H9 (cell line): ENCODE measurements at regions not wholly inside any gene's neighbourhood (a gene's known extent, or its start where the extent isn't known, plus 50 kb on each side); places are given as distances from the start of the nearest gene placed in this dataset.

ENCODE experiments used
- DNase-seq: peaks from one replicate; pipeline ENCODE4 v3.0.0-alpha.2; 2017
- H2AFZ ChIP-seq: one replicate; pipeline ENCODE4 v1.6.1; 2013; ENCODE audit warnings: mild to moderate bottlenecking, low read length, control low read depth, moderate library complexity
- H2AK5ac ChIP-seq: 2 replicates; pipeline ENCODE4 v1.6.1; 2013; ENCODE audit warnings: low read length, control low read depth, mixed read lengths; ENCODE audit not compliant: insufficient read length
- H2BK120ac ChIP-seq: one replicate; pipeline ENCODE4 v1.6.1; 2013; ENCODE audit warnings: low read depth, mild to moderate bottlenecking, low read length, control low read depth, inconsistent platforms; ENCODE audit not compliant: poor library complexity, severe bottlenecking
- H2BK12ac ChIP-seq: 2 replicates; pipeline ENCODE4 v1.6.1; 2013; ENCODE audit warnings: low read length, control low read depth, mixed read lengths, low read depth; ENCODE audit not compliant: insufficient read length
- H2BK15ac ChIP-seq: 2 replicates; pipeline ENCODE4 v1.6.1; 2013; ENCODE audit warnings: low read depth, low read length, control low read depth
- H2BK20ac ChIP-seq: one replicate; pipeline ENCODE4 v1.6.1; 2013; ENCODE audit warnings: low read depth, mild to moderate bottlenecking, low read length, control low read depth, inconsistent platforms; ENCODE audit not compliant: poor library complexity, severe bottlenecking
- H2BK5ac ChIP-seq: 2 replicates; pipeline ENCODE4 v1.6.1; 2013; ENCODE audit warnings: low read length, control low read depth, mixed read lengths; ENCODE audit not compliant: insufficient read length
- H3K14ac ChIP-seq: 2 replicates; pipeline ENCODE4 v1.6.1; 2013; ENCODE audit warnings: low read length, control low read depth; ENCODE audit not compliant: insufficient read depth
- H3K18ac ChIP-seq: 2 replicates; pipeline ENCODE4 v1.6.1; 2013; ENCODE audit warnings: low read depth, mild to moderate bottlenecking, mixed read lengths, low read length, control low read depth; ENCODE audit not compliant: insufficient read length
- H3K23ac ChIP-seq: 2 replicates; pipeline ENCODE4 v1.6.1; 2013; ENCODE audit warnings: low read length, control low read depth, mixed read lengths, low read depth; ENCODE audit not compliant: insufficient read length
- H3K23me2 ChIP-seq: 2 replicates; pipeline ENCODE4 v1.6.1; 2013; ENCODE audit warnings: low read depth, mild to moderate bottlenecking, mixed read lengths, low read length, control low read depth; ENCODE audit not compliant: insufficient read length, poor library complexity, severe bottlenecking
- H3K27ac ChIP-seq: 2 replicates; pipeline ENCODE4 v1.5.1; 2013; ENCODE audit warnings: low read length, control low read depth, mixed read lengths, low read depth; ENCODE audit not compliant: insufficient read length
- H3K27me3 ChIP-seq: 2 replicates; pipeline ENCODE4 v1.6.1; 2013; ENCODE audit warnings: low read length, control low read depth, inconsistent platforms; ENCODE audit not compliant: insufficient read depth
- H3K4ac ChIP-seq: 2 replicates; pipeline ENCODE4 v1.6.1; 2013; ENCODE audit warnings: low read depth, mild to moderate bottlenecking, control low read depth, inconsistent platforms, low read length, moderate library complexity
- H3K4me1 ChIP-seq: 2 replicates; pipeline ENCODE4 v1.6.1; 2013; ENCODE audit warnings: low read length, control low read depth, inconsistent platforms; ENCODE audit not compliant: insufficient read depth
- H3K4me2 ChIP-seq: 2 replicates; pipeline ENCODE4 v1.6.1; 2013; ENCODE audit warnings: low read length, control low read depth, mixed read lengths; ENCODE audit not compliant: insufficient read length, insufficient read depth
- H3K56ac ChIP-seq: 2 replicates; pipeline ENCODE4 v1.6.1; 2013; ENCODE audit warnings: low read depth, mild to moderate bottlenecking, mixed read lengths, low read length, control low read depth; ENCODE audit not compliant: insufficient read length
- H3K79me1 ChIP-seq: 2 replicates; pipeline ENCODE4 v1.6.1; 2013; ENCODE audit warnings: low read depth, mild to moderate bottlenecking, moderate library complexity, low read length, control low read depth, inconsistent platforms; ENCODE audit not compliant: insufficient read depth, poor library complexity, severe bottlenecking
- H3K79me2 ChIP-seq: 2 replicates; pipeline ENCODE4 v1.6.1; 2013; ENCODE audit warnings: low read length, control low read depth, inconsistent platforms; ENCODE audit not compliant: insufficient read depth
- H3K9ac ChIP-seq: 2 replicates; pipeline ENCODE4 v1.6.1; 2013; ENCODE audit warnings: low read length, control low read depth, mixed read lengths; ENCODE audit not compliant: insufficient read length; ENCODE audit errors: extremely low read depth
- H3K9me3 ChIP-seq: one replicate; pipeline ENCODE4 v1.6.1; 2013; ENCODE audit warnings: low read depth, low read length, inconsistent platforms; ENCODE audit not compliant: control insufficient read depth
- H3T11ph ChIP-seq: one replicate; pipeline ENCODE4 v1.6.1; 2013; ENCODE audit warnings: mild to moderate bottlenecking, low read length, control low read depth, inconsistent platforms
- H4K20me1 ChIP-seq: one replicate; pipeline ENCODE4 v1.6.1; 2013; ENCODE audit not compliant: control insufficient read depth, insufficient read length, insufficient read depth
- H4K5ac ChIP-seq: 2 replicates; pipeline ENCODE4 v1.6.1; 2013; ENCODE audit warnings: low read depth, mild to moderate bottlenecking, mixed read lengths, low read length, control low read depth; ENCODE audit not compliant: insufficient read length
- H4K8ac ChIP-seq: replicated peaks from 2 replicates; pipeline ENCODE4 v1.6.1; 2013; ENCODE audit warnings: low read length, control low read depth, mixed read lengths, low read depth; ENCODE audit not compliant: insufficient read length
- H4K91ac ChIP-seq: 2 replicates; pipeline ENCODE4 v1.6.1; 2013; ENCODE audit warnings: low read depth, mild to moderate bottlenecking, moderate library complexity, mixed read lengths, low read length, control low read depth; ENCODE audit not compliant: insufficient read length
- H3K27ac Mint-ChIP-seq, 3 experiments: 2 replicates in 2 of 3; 3 replicates in 1 of 3; pipeline ENCODE4 v1.8.0; 2020 to 2021; ENCODE audit warnings: mixed read lengths in 3 of 3, mild to moderate bottlenecking in 1 of 3, moderate library complexity in 1 of 3
- H3K27me3 Mint-ChIP-seq: 2 replicates; pipeline ENCODE4 v1.8.0; 2021; ENCODE audit warnings: low read depth, mild to moderate bottlenecking, moderate library complexity, mixed read lengths
- H3K36me3 Mint-ChIP-seq, 3 experiments: 2 replicates in 2 of 3; 3 replicates in 1 of 3; pipeline ENCODE4 v1.8.0; 2020 to 2021; ENCODE audit warnings: low read depth in 3 of 3, mixed read lengths in 3 of 3; ENCODE audit not compliant: insufficient read depth in 1 of 3
- H3K4me1 Mint-ChIP-seq, 2 experiments: 2 replicates each; pipeline ENCODE4 v1.8.0; 2020; ENCODE audit warnings: mixed read lengths in 2 of 2
- H3K4me3 Mint-ChIP-seq, 2 experiments: 2 replicates in 1 of 2; 3 replicates in 1 of 2; pipeline ENCODE4 v1.8.0; 2020 to 2021; ENCODE audit warnings: mild to moderate bottlenecking in 2 of 2, mixed read lengths in 2 of 2, moderate library complexity in 1 of 2
- H3K9me3 Mint-ChIP-seq, 2 experiments: 2 replicates in 1 of 2; 3 replicates in 1 of 2; pipeline ENCODE4 v1.8.0; 2020; ENCODE audit warnings: mild to moderate bottlenecking in 2 of 2, mixed read lengths in 2 of 2, moderate library complexity in 1 of 2
- WGBS: extraction: QIAGEN DNeasy Blood & Tissue Kit; methylation state at CpG from one replicate; pipeline ENCODE4 v1.1.7; 2013; ENCODE audit warnings: missing lambda C conversion rate, low lambda C conversion rate, mixed read lengths; ENCODE audit not compliant: insufficient read length; ENCODE audit errors: extremely low coverage; 5-methylcytosine and 5-hydroxymethylcytosine counted together
- TF ChIP-seq, protein P1 (sequence below): fragments of 200-600 bp; sonication (generic); conservative IDR thresholded peaks from 3 replicates; pipeline ENCODE4 v1.8.0; 2021; ENCODE audit warnings: antibody characterized with exemption, mild to moderate bottlenecking

DNA sequence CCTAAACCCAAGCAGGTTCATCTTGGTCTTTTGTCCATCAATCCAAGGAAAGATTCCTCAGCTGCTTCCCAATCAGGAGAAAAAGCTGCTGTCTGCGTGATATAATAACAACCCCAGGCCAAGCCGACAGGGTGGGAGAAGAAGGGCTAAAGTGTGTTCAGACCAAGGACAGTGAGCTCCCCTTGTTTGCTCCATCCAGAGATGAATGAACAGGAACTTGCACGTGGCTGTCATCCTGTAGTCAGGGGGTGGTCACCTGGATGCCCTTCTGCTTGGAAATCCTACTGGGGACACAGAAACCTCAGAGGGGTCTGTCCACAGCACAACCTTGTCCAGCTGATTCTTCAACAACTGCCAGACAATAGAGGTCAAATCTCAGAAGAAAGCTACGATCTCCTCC is 414.5 kb downstream of the SOX9 start:
- H2AFZ ChIP-seq, result no peak overlapping the region
- H3K27ac Mint-ChIP-seq, result no peak overlapping the region
- no peak overlapping the region for H3K23ac ChIP-seq
- no peak overlapping the region for H2BK15ac ChIP-seq
- no peak overlapping the region for H2BK120ac ChIP-seq
- no peaks in the 10 kb centered on the region; the same call in 1 of the 2 replicates for H3K4me1 ChIP-seq
- H3K4ac ChIP-seq, result no peak overlapping the region
- H2AK5ac ChIP-seq, result no peak overlapping the region
- H4K20me1 ChIP-seq, result no peaks in the 10 kb centered on the region
- no peak overlapping the region for H2BK5ac ChIP-seq
- no peak overlapping the region for H3K56ac ChIP-seq
- TF ChIP-seq, protein P1, sequence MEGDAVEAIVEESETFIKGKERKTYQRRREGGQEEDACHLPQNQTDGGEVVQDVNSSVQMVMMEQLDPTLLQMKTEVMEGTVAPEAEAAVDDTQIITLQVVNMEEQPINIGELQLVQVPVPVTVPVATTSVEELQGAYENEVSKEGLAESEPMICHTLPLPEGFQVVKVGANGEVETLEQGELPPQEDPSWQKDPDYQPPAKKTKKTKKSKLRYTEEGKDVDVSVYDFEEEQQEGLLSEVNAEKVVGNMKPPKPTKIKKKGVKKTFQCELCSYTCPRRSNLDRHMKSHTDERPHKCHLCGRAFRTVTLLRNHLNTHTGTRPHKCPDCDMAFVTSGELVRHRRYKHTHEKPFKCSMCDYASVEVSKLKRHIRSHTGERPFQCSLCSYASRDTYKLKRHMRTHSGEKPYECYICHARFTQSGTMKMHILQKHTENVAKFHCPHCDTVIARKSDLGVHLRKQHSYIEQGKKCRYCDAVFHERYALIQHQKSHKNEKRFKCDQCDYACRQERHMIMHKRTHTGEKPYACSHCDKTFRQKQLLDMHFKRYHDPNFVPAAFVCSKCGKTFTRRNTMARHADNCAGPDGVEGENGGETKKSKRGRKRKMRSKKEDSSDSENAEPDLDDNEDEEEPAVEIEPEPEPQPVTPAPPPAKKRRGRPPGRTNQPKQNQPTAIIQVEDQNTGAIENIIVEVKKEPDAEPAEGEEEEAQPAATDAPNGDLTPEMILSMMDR, result no peak
- H3K27me3 Mint-ChIP-seq, result peaks cover 7% of the 10 kb centered on the region
- no peaks in the 10 kb centered on the region for H3K23me2 ChIP-seq
- no peaks in the 10 kb centered on the region for H3K79me1 ChIP-seq
- peaks cover 6 to 11% of the 10 kb centered on the region in 2 experiments for H3K9me3 Mint-ChIP-seq
- H4K8ac ChIP-seq, result no peak overlapping the region
- no peaks in the 10 kb centered on the region for H3K27me3 ChIP-seq
- no peak for DNase-seq
- no peak overlapping the region for H3K27ac ChIP-seq
- H3K9me3 ChIP-seq, result no peaks in the 10 kb centered on the region
- H3K4me2 ChIP-seq, result no peak overlapping the region
- no peak overlapping the region for H3K14ac ChIP-seq
- no peak overlapping the region for H2BK20ac ChIP-seq
- no CpG with 5 or more reads among the region's 4 CpGs for WGBS
- H3K79me2 ChIP-seq, result no peaks in the 10 kb centered on the region
- no peak overlapping the region for H3T11ph ChIP-seq
- no peak overlapping the region for H3K4me3 Mint-ChIP-seq
- H3K18ac ChIP-seq, result no peak overlapping the region
- H3K4me1 Mint-ChIP-seq, result peaks cover 18 to 22% of the 10 kb centered on the region in 2 experiments
- H2BK12ac ChIP-seq, result no peak overlapping the region
- H3K9ac ChIP-seq, result no peak overlapping the region
- H4K5ac ChIP-seq, result no peak overlapping the region
- H4K91ac ChIP-seq, result no peak overlapping the region
- peaks cover 0 to 10% (median 5%) of the 10 kb centered on the region in 3 experiments; a peak in 4 of 7 replicates for H3K36me3 Mint-ChIP-seq
